HuH-7 (cell line): ENCODE measurements at regions not wholly inside any gene's neighbourhood (a gene's known extent, or its start where the extent isn't known, plus 50 kb on each side); places are given as distances from the start of the nearest gene placed in this dataset.

Experiments used
- DNase-seq: peaks from one replicate; pipeline ENCODE4 v3.0.0; 2011; ENCODE audit warnings: low spot score

- no peak for DNase-seq
Measured at GRCh38 chr2:122417114-122417513, 661.7 kb downstream of the TSN start.

GRCh38 chr2:122421775-122422174 lies 666.3 kb downstream of the TSN start:
- DNase-seq = no peak

- DNase-seq = no peak
Measured at GRCh38 chr2:122422384-122422991, 667.0 kb downstream of the TSN start.

GRCh38 chr2:122423934-122424333 lies 668.5 kb downstream of the TSN start:
- DNase-seq = no peak

- DNase-seq = peak; percentile 26
Measured at GRCh38 chr2:122433123-122433754, 677.8 kb downstream of the TSN start.

- no peak for DNase-seq
Measured at GRCh38 chr2:122445003-122445402, 689.6 kb downstream of the TSN start.

- no peak for DNase-seq
Measured at GRCh38 chr2:122446761-122447160, 691.3 kb downstream of the TSN start.

GRCh38 chr2:122447237-122447636 lies 691.8 kb downstream of the TSN start:
- no peak for DNase-seq

- DNase-seq = peak; percentile 24
Measured at GRCh38 chr2:122451040-122451439, 695.6 kb downstream of the TSN start.

- no peak for DNase-seq
Measured at GRCh38 chr2:122451697-122452096, 696.2 kb downstream of the TSN start.

- no peak for DNase-seq
Measured at GRCh38 chr2:122469147-122469546, 713.7 kb downstream of the TSN start.

- no peak for DNase-seq
Measured at GRCh38 chr2:122471753-122472152, 716.3 kb downstream of the TSN start.

- no peak for DNase-seq
Measured at GRCh38 chr2:122478117-122478516, 722.7 kb downstream of the TSN start.

GRCh38 chr2:122478771-122479170 lies 723.3 kb downstream of the TSN start:
- no peak for DNase-seq

GRCh38 chr2:122480501-122481243 lies 725.2 kb downstream of the TSN start:
- no peak for DNase-seq

GRCh38 chr2:122481244-122481622 lies 725.8 kb downstream of the TSN start:
- DNase-seq = no peak

GRCh38 chr2:122481717-122482116 lies 726.3 kb downstream of the TSN start:
- DNase-seq = no peak

- DNase-seq = no peak
Measured at GRCh38 chr2:122486086-122486485, 730.6 kb downstream of the TSN start.

GRCh38 chr2:122486705-122487415 lies 731.4 kb downstream of the TSN start:
- DNase-seq = no peak

- no peak for DNase-seq
Measured at GRCh38 chr2:122491011-122491410, 735.6 kb downstream of the TSN start.

- no peak for DNase-seq
Measured at GRCh38 chr2:122500316-122501105, 745.1 kb downstream of the TSN start.

- no peak for DNase-seq
Measured at GRCh38 chr2:122506620-122507019, 751.2 kb downstream of the TSN start.
